OCI-LY7 (cell line): ENCODE measurements at regions not wholly inside any gene's neighbourhood (a gene's known extent, or its start where the extent isn't known, plus 50 kb on each side); places are given as distances from the start of the nearest gene placed in this dataset.

Experiments used
- BruUV-seq: library from RNA; stranded (reverse); fragments of 400-500 nt; replicated peaks from 2 replicates; lab custom pipeline; 2021; lab: Mats Ljungman, UMichigan
- CTCF ChIA-PET: fragments of 300-600 bp; sonication (Branson Sonifier 250); formaldehyde crosslinking; loops from one replicate; lab custom pipeline; 2022; ENCODE audit warnings: antibody characterized with exemption; ENCODE audit not compliant: unreplicated experiment; lab: Charles Lee
- POLR2A ChIA-PET: fragments of 300-600 bp; sonication (Branson Sonifier 250); formaldehyde crosslinking; loops from one replicate; lab custom pipeline; 2022; ENCODE audit warnings: antibody characterized with exemption; lab: Charles Lee
- DNase-seq: peaks from one replicate; pipeline ENCODE4 v3.0.0-alpha.2; 2015; ENCODE audit warnings: low spot score
- H2AFZ ChIP-seq: fragments of 200-600 bp; sonication (generic), shearing (Covaris generic); 2 replicates; pipeline ENCODE4 v1.6.1; 2014; ENCODE audit warnings: mild to moderate bottlenecking, antibody characterized with exemption, low read length, moderate library complexity
- H3K27ac ChIP-seq: fragments of 200-600 bp; sonication (generic); 2 replicates; pipeline ENCODE4 v1.5.1; 2014; ENCODE audit warnings: mixed run types, low read depth, mild to moderate bottlenecking, moderate library complexity, low read length, inconsistent platforms; ENCODE audit not compliant: poor library complexity, severe bottlenecking
- H3K36me3 ChIP-seq: fragments of 200-600 bp; sonication (generic); 2 replicates; pipeline ENCODE4 v1.6.1; 2014; ENCODE audit warnings: mild to moderate bottlenecking, antibody characterized with exemption, low read length, moderate library complexity, mixed read lengths; ENCODE audit not compliant: insufficient read depth
- H3K4me1 ChIP-seq: fragments of 200-600 bp; sonication (generic); 2 replicates; pipeline ENCODE4 v1.5.1; 2014; ENCODE audit warnings: mild to moderate bottlenecking, low read length; ENCODE audit not compliant: insufficient read depth, poor library complexity, severe bottlenecking
- H3K4me2 ChIP-seq: fragments of 200-600 bp; sonication (generic); 2 replicates; pipeline ENCODE4 v1.6.1; 2014; ENCODE audit warnings: mild to moderate bottlenecking, low read length
- H3K4me3 ChIP-seq: fragments of 200-600 bp; sonication (generic); 2 replicates; pipeline ENCODE4 v1.5.1; 2014; ENCODE audit warnings: mild to moderate bottlenecking, low read depth, low read length; ENCODE audit not compliant: poor library complexity, severe bottlenecking
- H3K79me2 ChIP-seq: fragments of 200-600 bp; sonication (generic); 2 replicates; pipeline ENCODE4 v1.6.1; 2016; ENCODE audit warnings: low read depth, mild to moderate bottlenecking, low read length, moderate library complexity, mixed read lengths; ENCODE audit not compliant: insufficient read depth
- H3K9me2 ChIP-seq: fragments of 200-600 bp; sonication (generic); 2 replicates; pipeline ENCODE4 v1.6.1; 2016; ENCODE audit warnings: mild to moderate bottlenecking, low read length, mixed read lengths; ENCODE audit not compliant: insufficient read depth
- H3K9me3 ChIP-seq: fragments of 200-600 bp; sonication (generic); 2 replicates; pipeline ENCODE4 v1.6.1; 2014; ENCODE audit warnings: mild to moderate bottlenecking, mixed run types, low read length, mixed read lengths
- H4K20me1 ChIP-seq: fragments of 200-600 bp; sonication (generic); 2 replicates; pipeline ENCODE4 v1.6.1; 2014; ENCODE audit warnings: mild to moderate bottlenecking, antibody characterized with exemption, low read length, moderate library complexity, mixed read lengths; ENCODE audit not compliant: insufficient read depth
- CTCF ChIP-seq: fragments of 200-600 bp; sonication (generic); conservative IDR thresholded peaks from 2 replicates; pipeline ENCODE4 v1.5.1; 2014; ENCODE audit warnings: mild to moderate bottlenecking, antibody characterized with exemption, low read length, moderate library complexity, mixed read lengths
- EZH2phosphoT487 ChIP-seq: fragments of 200-600 bp; sonication (generic); IDR thresholded peaks from 2 replicates; pipeline ENCODE4 v1.6.1; 2018; ENCODE audit warnings: low read depth, borderline replicate concordance, mild to moderate bottlenecking, mixed run types, antibody characterized with exemption, low read length, moderate library complexity, mixed read lengths
- intact Hi-C: fragments of 100-400 bp; cut with micrococcal nuclease; formaldehyde crosslinking; loops from one replicate; pipeline ENCODE4 v1.10.0; 2022; ENCODE audit not compliant: unreplicated experiment

GRCh38 chr1:14438127-14438769 lies 160.2 kb upstream of the KAZN start:
- intact Hi-C loops: no loop called here
- H3K36me3 ChIP-seq: no peaks in the 10 kb centered on the region
- no peak overlapping the region for H3K4me3 ChIP-seq
- H3K9me2 ChIP-seq: no peaks in the 10 kb centered on the region
- H4K20me1 ChIP-seq: no peaks in the 10 kb centered on the region
- no peak overlapping the region for H2AFZ ChIP-seq
- POLR2A ChIA-PET: interaction anchor here (0.7 kb wide), 1 partner anchor 1979 kb away, joined by 5 read pairs; no protein-coding TSS in a partner anchor
- BruUV-seq: no TSS peak
- no peaks in the 10 kb centered on the region for H3K79me2 ChIP-seq
- H3K27ac ChIP-seq: no peak overlapping the region
- CTCF ChIA-PET: interaction anchor here (0.6 kb wide), 1 partner anchor 446 kb away, joined by 3 read pairs; no protein-coding TSS in a partner anchor
- H3K9me3 ChIP-seq: no peaks in the 10 kb centered on the region
- H3K4me2 ChIP-seq: no peak overlapping the region
- no peak for TF ChIP-seq CTCF
- TF ChIP-seq EZH2phosphoT487: no peak
- no peak for DNase-seq
- peaks cover 7% of the 10 kb centered on the region for H3K4me1 ChIP-seq

- Histone ChIP-seq H3K36me3 (no peaks in the 10 kb centered on the region), H4K20me1 (no peaks in the 10 kb centered on the region), H3K27ac (no peak overlapping the region), H3K9me2 (no peaks in the 10 kb centered on the region), H2AFZ (no peak overlapping the region), H3K4me3 (no peak overlapping the region), H3K4me2 (no peak overlapping the region), H3K79me2 (no peaks in the 10 kb centered on the region), H3K4me1 (peaks cover 7% of the 10 kb centered on the region), H3K9me3 (no peaks in the 10 kb centered on the region)
- no peak for DNase-seq
- TF ChIP-seq CTCF (no peak), EZH2phosphoT487 (no peak)
- no TSS peak for BruUV-seq
- POLR2A ChIA-PET: interaction anchor here (0.7 kb wide), 1 partner anchor 1979 kb away, joined by 5 read pairs; no protein-coding TSS in a partner anchor
- CTCF ChIA-PET: no interaction called here
- intact Hi-C loops: no loop called here
Measured at GRCh38 chr1:14439015-14439414, 159.5 kb upstream of the KAZN start.

- H3K9me3 ChIP-seq: no peaks in the 10 kb centered on the region
- BruUV-seq: no TSS peak
- DNase-seq: no peak
- no peak overlapping the region for H2AFZ ChIP-seq
- POLR2A ChIA-PET: no interaction called here
- intact Hi-C loops: no loop called here
- no peaks in the 10 kb centered on the region for H3K79me2 ChIP-seq
- no peak overlapping the region for H3K4me2 ChIP-seq
- H3K9me2 ChIP-seq: no peaks in the 10 kb centered on the region
- H3K36me3 ChIP-seq: no peaks in the 10 kb centered on the region
- CTCF ChIA-PET: no interaction called here
- H3K4me1 ChIP-seq: no peaks in the 10 kb centered on the region
- no peaks in the 10 kb centered on the region for H4K20me1 ChIP-seq
- TF ChIP-seq CTCF (no peak), EZH2phosphoT487 (no peak)
- H3K27ac ChIP-seq: no peak overlapping the region
- no peak overlapping the region for H3K4me3 ChIP-seq
Measured at GRCh38 chr1:14440166-14440565, 158.3 kb upstream of the KAZN start.
